Spinal cord (tissue), 9 donors: ENCODE measurements at regions not wholly inside any gene's neighbourhood (a gene's known extent, or its start where the extent isn't known, plus 50 kb on each side); places are given as distances from the start of the nearest gene placed in this dataset.

Experiments used
- DNase-seq, 6 donors: peaks; one replicate each; pipeline versions ENCODE4 v3.0.0 to v3.0.0-alpha.2; 2013 to 2015; ENCODE audit warnings: low spot score in 6 of 6, low read depth in 4 of 6
- H3K27ac ChIP-seq: one replicate; pipeline ENCODE4 v1.5.1; 2013; ENCODE audit warnings: low read depth, low read length, control low read depth
- H3K27me3 ChIP-seq: one replicate; pipeline ENCODE4 v1.6.1; 2013; ENCODE audit warnings: low read length; ENCODE audit not compliant: control insufficient read depth, insufficient read depth
- H3K36me3 ChIP-seq: one replicate; pipeline ENCODE4 v1.6.1; 2013; ENCODE audit warnings: low read length; ENCODE audit not compliant: control insufficient read depth, insufficient read depth
- H3K4me1 ChIP-seq: one replicate; pipeline ENCODE4 v1.6.1; 2013; ENCODE audit warnings: low read length; ENCODE audit not compliant: control insufficient read depth, insufficient read depth
- H3K4me3 ChIP-seq: one replicate; pipeline ENCODE4 v1.5.1; 2013; ENCODE audit warnings: low read depth, low read length, control low read depth
- H3K9me3 ChIP-seq: one replicate; pipeline ENCODE4 v1.6.1; 2013; ENCODE audit warnings: low read length; ENCODE audit not compliant: control insufficient read depth, insufficient read depth
- WGBS: methylation state at CpG from one replicate; pipeline ENCODE4 v1.1.5; 2013; ENCODE audit warnings: missing lambda C conversion rate; ENCODE audit not compliant: insufficient coverage; 5-methylcytosine and 5-hydroxymethylcytosine counted together
- donor health status: healthy.

DNA sequence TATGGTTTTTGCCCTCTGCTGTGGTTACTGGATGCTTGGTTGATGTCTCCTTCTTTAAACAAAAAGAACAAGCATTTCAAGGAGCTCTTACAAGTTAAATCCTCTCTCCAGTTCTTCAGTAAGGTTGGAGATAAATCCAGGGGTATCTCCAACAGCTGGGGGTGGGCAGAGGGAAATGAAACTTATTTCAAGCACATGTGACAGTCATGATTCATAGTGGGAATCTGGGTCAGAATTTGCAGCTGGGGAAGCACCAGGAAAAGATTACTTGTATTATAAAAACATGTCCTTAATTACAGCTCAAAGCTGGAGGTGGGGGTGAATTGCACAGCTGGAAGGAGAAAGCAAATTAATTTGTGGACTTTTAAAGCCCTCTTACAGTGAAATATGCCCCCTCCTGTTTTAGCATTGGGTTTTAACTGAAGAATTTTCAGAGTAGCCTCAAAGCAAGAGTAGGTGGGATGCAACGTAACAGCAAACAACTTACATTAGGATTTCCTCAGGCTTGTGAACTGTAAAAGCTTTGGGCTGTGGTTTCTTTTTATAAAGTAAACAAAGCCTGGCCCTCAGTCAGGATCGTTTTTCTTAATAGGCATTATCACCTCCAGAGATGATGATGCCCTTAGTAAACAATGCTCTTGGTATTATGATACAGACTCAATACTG is 596.4 kb downstream of the NYAP2 start:
- no peak for DNase-seq
- H3K9me3 ChIP-seq, result no peaks in the 10 kb centered on the region
- H3K36me3 ChIP-seq, result no peaks in the 10 kb centered on the region
- WGBS, result no CpG with 5 or more reads among the region's 2 CpGs
- no peaks in the 10 kb centered on the region for H3K27me3 ChIP-seq
- no peak overlapping the region for H3K27ac ChIP-seq
- H3K4me3 ChIP-seq, result no peak overlapping the region
- no peaks in the 10 kb centered on the region for H3K4me1 ChIP-seq

DNA sequence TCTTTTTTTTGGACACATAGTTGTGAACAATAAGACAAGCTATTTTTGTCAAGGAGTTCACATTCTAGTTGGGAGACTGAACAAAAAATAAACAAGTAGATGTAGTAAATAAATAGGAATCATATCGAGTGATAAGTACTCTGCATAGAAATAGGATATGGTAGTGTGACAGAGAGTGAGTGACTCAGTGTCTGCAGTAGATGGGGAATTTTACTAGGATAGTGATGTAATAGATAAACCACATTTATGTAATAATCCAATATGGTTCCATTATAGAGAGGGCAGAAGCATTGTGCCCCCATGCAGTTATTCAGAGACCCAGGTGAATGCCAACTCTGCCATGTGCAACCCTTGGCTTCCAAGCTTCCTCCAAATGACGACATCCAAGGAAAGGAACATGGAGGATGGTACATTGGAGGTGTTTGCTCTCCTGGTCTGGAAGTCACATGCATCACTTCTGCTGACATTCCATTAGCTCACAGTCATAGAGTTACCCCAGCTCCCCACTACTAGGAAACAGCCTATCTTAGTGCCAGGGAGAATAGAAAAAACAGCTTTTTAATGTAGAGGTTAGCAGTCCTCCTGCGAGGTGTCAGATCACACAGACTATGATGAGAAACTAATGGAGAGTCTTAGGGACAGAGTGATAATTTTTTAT is 595.4 kb downstream of the NYAP2 start:
- Histone ChIP-seq H3K4me1 (no peaks in the 10 kb centered on the region), H3K36me3 (no peaks in the 10 kb centered on the region), H3K9me3 (no peaks in the 10 kb centered on the region), H3K4me3 (no peak overlapping the region), H3K27ac (no peak overlapping the region), H3K27me3 (no peaks in the 10 kb centered on the region)
- 100% methylated on average over 1 of the region's 3 CpGs for WGBS
- DNase-seq, result no peak

DNA sequence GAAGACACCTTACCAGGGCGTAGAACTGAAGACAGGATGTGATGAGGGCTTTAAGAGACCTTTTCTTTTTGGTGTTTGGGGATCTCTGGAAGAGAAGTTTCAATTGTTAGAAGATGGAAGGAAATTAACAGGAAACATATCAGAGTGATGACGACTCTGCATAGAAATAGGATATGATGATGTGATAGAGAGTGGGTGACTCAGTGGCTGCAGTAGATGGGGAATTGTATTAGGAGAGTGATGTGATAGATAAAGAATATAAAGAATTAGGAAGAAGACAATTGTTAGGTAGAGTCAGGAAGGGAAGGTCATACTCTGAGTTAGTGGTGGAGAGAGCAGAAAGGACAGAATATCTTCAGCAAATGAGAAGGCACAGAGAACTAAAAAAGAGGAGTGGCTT is 593.9 kb downstream of the NYAP2 start:
- Histone ChIP-seq H3K4me1 (no peaks in the 10 kb centered on the region), H3K4me3 (no peak overlapping the region), H3K27ac (no peak overlapping the region), H3K36me3 (no peaks in the 10 kb centered on the region), H3K27me3 (no peaks in the 10 kb centered on the region), H3K9me3 (no peaks in the 10 kb centered on the region)
- no peak for DNase-seq
- 90% methylated on average over 2 of the region's 2 CpGs for WGBS

DNA sequence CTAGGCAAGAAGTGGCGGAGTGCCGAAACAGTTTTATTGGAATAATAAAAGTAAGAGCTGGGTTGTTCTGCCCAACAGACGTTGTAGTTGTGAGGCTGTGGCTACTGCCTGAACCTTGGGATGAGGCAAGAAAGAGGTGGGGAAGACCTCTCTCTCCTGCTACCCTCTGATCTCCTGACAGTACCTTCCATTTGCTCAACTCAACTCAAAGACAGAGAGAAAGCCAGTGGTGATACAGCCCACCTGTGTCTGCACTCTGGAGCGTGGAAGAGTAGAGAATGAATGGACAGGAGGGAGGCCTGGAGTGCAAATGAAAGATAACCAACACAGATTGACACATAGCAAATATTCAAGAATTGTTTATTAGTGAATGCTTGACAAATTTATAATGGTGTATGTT is 590.3 kb downstream of the NYAP2 start:
- Histone ChIP-seq H3K27me3 (no peaks in the 10 kb centered on the region), H3K4me1 (no peaks in the 10 kb centered on the region), H3K9me3 (no peaks in the 10 kb centered on the region), H3K4me3 (no peak overlapping the region), H3K27ac (no peak overlapping the region), H3K36me3 (no peaks in the 10 kb centered on the region)
- no peak for DNase-seq
- no CpG with 5 or more reads among the region's 4 CpGs for WGBS

DNA sequence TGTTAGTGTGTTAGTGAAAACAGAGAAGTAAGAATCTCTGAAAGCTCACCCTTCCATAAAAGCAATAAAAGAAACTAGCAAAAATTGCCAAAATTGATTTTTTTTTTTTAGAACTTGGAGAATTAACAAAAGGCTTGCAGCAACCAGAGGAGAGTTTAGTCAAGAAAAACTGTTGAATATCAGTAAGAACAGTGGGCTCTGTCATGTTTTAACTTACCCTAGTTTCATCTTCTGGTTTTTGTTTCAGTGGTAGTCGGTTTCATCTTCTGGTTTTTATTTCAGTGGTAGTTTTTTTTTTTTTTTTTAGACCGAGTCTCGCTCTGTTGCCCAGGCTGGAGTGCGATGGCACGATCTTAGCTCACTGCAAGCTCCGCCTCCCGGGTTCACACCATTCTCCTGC is 580.9 kb downstream of the NYAP2 start:
- no peak overlapping the region for H3K4me3 ChIP-seq
- no peak for DNase-seq
- no peak overlapping the region for H3K27ac ChIP-seq
- H3K9me3 ChIP-seq, result peaks cover 2% of the 10 kb centered on the region
- no peaks in the 10 kb centered on the region for H3K4me1 ChIP-seq
- no peaks in the 10 kb centered on the region for H3K36me3 ChIP-seq
- WGBS, result 100% methylated on average over 4 of the region's 7 CpGs
- no peaks in the 10 kb centered on the region for H3K27me3 ChIP-seq

DNA sequence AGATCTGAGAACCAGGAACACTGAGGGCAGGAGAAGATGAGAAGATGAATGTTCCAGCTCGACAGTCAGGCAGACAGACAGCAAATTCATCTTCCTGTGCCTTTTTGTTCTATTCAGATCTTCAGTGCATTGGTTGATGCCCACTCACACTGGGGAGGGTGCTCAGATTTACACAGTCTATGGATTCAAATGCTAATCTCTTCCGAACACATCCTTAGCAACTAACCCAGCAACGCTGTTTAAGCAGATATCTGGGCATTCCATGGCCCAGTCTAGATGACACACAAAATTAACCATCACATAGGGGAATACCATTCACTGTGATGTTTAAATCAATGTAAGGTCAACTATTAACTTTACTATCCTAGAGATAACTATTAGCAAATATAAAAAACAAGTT is 571.9 kb downstream of the NYAP2 start:
- no peak for DNase-seq
- no peaks in the 10 kb centered on the region for H3K9me3 ChIP-seq
- H3K4me3 ChIP-seq, result no peak overlapping the region
- no peaks in the 10 kb centered on the region for H3K36me3 ChIP-seq
- H3K27ac ChIP-seq, result no peak overlapping the region
- 20% methylated on average over 2 of the region's 3 CpGs for WGBS
- no peaks in the 10 kb centered on the region for H3K4me1 ChIP-seq
- no peaks in the 10 kb centered on the region for H3K27me3 ChIP-seq

DNA sequence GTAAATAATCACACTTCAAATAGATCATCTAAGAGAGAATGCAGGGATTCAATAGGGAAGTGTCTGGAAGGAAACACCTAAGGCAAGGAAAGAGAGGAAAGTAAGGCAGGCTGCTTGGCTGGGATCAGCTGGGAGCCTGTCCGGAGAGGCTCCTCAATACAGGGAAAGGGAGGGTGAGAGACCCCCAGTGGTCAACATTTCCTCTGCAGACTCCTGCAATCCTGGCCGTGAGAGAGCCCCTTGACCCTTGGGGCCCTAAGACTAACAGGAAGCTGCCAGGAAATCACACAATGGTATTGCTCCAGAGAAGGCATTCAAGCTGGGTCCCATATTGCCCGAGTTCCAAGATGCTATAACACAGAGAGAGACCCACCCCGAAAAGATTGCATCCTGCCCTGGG is 549.4 kb downstream of the NYAP2 start:
- H3K9me3 ChIP-seq, result no peaks in the 10 kb centered on the region
- no peaks in the 10 kb centered on the region for H3K27me3 ChIP-seq
- WGBS, result 63% methylated on average over 4 of the region's 4 CpGs
- DNase-seq, result no peak
- no peak overlapping the region for H3K4me3 ChIP-seq
- H3K36me3 ChIP-seq, result no peaks in the 10 kb centered on the region
- H3K27ac ChIP-seq, result no peak overlapping the region
- no peaks in the 10 kb centered on the region for H3K4me1 ChIP-seq

DNA sequence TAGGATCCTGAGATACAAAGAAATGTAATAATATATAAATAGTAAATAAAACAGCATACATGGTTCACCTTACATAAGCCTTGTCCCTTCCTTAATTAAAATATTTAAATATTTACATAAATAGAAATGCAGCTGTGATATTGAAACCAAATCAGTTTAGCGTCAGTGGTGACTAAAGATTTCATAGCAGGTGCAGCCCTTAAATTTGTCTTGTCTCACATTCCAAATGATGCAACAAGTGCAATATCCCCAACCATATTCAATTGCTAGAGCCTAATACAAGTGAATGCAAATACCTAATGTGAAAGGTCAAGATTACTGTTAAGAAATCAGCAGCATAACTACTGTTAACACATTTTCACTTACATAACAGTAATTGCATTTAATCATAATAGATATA is 539.5 kb downstream of the NYAP2 start:
- H3K36me3 ChIP-seq, result no peaks in the 10 kb centered on the region
- no peak overlapping the region for H3K4me3 ChIP-seq
- H3K27me3 ChIP-seq, result no peaks in the 10 kb centered on the region
- WGBS, result no CpG with 5 or more reads among the region's 1 CpG
- no peaks in the 10 kb centered on the region for H3K4me1 ChIP-seq
- DNase-seq, result no peak
- no peaks in the 10 kb centered on the region for H3K9me3 ChIP-seq
- H3K27ac ChIP-seq, result no peak overlapping the region

DNA sequence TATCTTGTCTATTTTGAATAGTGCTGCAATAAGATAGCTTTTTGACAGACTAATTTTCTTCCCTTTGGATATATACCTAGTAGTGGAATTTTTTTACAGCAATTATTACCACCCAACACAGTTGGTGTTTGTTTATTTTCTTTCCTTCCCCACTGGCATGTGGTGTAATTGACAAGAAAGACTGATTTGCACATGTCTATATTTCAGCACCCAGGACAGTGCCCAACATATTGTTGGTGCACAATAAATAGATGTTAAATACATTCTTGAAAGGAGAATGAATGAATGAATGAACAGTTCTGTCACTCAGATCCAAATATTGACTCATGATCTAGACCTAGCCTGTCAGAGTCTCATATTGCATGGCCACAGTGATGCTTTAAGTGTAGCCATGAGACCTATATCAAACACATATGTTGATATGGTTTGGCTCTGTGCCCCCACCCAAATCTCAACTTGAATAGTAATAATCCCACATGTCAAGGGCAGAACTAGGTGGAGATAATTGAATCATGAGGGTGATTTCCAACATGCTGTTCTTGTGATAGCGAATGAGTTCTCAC is 538.2 kb downstream of the NYAP2 start:
- Histone ChIP-seq H3K36me3 (no peaks in the 10 kb centered on the region), H3K4me1 (no peaks in the 10 kb centered on the region), H3K27me3 (no peaks in the 10 kb centered on the region), H3K4me3 (no peak overlapping the region), H3K9me3 (no peaks in the 10 kb centered on the region), H3K27ac (no peak overlapping the region)
- WGBS, result no CpG with 5 or more reads among the region's 1 CpG
- no peak for DNase-seq

DNA sequence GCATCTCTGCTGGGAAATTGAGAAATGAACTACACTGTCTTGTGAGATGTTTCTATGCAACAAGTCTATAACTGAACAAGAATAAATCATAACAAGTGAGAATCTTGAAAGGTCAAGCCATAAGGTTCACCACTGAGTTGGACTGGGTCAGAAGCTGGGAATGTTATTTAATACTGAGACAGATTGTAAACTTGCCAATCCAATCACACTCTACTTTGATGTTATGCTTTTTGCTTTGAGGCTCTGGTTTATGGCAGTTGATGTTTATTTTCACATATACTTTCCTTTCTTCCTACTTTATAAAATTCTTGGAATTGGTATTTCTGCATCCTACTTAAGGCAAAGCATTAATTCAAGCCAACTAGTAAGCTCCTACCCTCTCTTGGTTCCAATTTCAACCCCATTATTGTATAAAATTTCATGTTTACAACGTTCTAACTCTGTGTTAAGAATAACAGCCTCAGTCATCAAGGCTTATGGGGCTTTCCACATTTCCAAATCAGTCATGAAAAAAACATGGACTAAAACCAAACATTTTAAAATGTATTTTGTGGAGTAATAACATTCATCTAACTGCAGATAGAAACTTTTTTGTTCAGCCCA is 533.4 kb downstream of the NYAP2 start:
- no peaks in the 10 kb centered on the region for H3K27me3 ChIP-seq
- H3K9me3 ChIP-seq, result no peaks in the 10 kb centered on the region
- no CpG with 5 or more reads among the region's 1 CpG for WGBS
- no peak for DNase-seq
- no peak overlapping the region for H3K4me3 ChIP-seq
- no peaks in the 10 kb centered on the region for H3K36me3 ChIP-seq
- H3K27ac ChIP-seq, result no peak overlapping the region
- no peaks in the 10 kb centered on the region for H3K4me1 ChIP-seq
